NOMO-1 (cell line): ENCODE measurements at regions not wholly inside any gene's neighbourhood (a gene's known extent, or its start where the extent isn't known, plus 50 kb on each side); places are given as distances from the start of the nearest gene placed in this dataset.

Experiments used
- DNase-seq, 2 experiments: peaks; one replicate each; lab custom pipeline; 2025; ENCODE audit not compliant: unreplicated experiment in 2 of 2; lab: John Stamatoyannopoulos, UW

DNA sequence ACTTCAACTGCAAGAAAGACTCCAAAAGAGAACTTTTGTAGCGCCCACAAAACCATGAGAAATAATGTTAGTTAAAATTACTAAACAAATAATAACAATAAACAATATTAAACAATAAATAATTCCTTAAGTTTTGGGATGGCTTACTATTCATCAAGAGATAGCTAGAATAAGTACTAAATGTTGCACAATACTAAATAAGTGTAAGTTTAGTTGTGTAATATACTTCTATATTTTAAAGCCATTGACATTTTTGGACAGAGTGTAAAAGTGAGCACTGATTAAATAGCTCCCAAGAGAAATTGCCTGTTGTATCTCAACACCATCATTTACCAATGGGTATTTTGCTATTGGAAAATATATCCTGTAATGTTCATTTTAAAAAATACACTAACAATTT lies 166.7 kb downstream of the ALG10 start:
- DNase-seq, result no peak

DNA sequence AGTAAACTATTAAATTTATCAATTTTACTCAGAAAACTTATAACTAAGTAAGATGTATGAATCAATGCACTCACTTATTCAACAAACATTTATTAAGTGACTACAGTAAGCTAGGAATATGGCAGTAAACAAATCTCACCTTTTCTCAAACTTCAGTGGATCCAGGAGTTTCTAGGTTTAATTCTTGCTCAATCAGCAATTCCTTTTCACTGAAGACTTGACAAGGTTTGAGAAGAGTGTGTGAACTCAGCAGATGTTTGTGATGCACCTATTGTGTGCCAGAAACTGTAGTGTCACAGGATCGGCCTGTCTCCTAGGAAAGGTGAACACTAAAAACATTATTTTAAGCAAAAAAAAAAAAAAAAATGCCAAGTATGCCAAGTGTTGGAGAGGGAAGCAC lies 167.8 kb downstream of the ALG10 start:
- no peak for DNase-seq

DNA sequence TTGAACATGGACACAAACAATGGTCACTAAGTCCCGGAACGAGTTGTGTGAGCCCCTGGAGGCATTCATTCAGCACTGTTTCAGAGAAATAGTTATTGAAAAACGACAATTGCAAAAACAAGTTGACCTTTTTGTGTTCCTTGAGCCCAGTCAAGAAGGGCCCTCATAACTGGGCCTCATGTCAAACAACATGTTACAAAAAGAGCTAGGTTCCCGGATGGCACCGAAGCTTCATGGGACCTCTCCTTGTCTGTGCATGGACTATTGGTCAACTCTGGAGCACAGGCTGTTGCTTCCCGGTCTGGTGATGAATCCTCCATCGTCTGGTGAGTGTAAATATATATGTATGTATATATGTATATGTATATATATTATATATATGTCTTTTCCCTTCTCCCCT lies 176.6 kb downstream of the ALG10 start:
- no peak for DNase-seq

DNA sequence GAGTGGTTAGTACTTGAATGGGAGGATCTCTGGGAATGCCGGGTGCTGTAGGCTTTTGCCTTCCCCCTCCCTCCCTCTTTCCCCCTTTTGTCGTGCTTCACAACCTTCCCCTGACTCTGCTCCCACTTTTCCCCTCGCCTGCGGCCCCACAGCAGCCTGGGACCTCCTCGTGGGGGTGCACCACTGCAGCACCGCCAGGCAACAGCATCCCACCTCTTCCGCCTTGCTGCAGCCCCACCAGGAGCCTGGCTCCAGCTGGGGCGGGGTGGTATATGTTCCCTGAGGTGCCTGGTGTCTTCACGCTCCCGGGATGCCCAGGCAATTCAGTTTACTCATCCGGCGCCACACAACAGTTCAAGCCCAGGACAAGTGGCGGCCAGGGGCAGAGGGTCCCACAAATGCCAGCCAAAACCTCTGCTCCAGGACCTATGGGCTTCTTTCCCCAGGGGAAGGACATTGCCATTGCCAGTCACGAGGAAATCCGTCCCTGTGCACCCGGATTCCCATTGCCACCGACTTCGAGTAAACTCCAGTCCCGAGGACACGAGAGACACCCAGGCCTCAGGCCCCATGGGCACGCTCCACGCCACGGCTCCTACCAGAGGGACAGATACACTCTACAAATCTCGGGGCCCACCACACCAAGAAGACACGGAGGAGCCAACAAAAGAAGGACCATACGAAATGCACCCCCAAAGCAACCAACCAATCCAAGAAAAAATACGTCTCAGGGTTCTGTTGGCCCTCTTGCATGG lies 181.7 kb downstream of the ALG10 start:
- DNase-seq, result no peak

DNA sequence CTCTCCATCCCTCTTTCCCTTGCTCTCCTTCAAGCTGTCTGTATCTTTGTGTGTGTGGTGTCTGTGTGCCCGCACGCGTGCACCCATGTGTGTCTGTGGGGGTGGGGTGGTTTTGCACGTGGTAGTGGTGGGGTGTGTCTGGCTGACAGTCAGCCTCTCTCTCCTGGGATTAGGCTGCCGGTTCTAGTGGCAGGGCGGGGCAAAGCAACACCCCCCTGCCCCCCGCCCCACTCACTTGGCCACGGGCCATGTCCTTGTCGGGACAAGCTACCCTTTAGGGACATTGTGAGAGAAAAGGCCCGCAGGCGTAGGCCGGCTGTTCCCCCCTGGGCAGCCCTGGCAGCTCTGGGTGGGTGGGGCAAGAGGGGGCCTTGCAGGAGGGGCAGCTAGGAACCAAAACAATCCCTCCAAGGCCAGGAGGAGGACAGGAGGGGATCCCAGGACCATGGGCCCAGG lies 182.6 kb downstream of the ALG10 start:
- no peak for DNase-seq

DNA sequence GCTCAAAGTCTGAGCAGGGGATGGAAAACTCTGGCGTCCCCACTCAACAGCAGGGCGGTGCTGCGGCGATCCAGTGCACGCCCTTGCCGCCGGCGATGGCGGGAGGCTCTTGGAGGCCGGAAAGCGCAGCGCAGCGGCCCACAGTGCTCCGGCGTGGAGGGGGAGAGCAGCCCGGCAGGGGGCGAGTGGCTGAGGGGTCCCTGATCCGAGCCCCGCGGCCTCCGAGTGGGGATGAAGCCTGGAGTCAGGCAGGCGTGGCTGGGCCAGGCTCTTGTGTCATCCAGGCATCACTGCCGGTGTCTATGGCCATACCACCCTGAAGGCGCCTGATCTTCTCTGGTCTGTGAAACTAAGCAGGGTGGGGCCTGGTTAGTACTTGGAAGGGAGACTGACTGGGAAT lies 183.1 kb downstream of the ALG10 start:
- no peak for DNase-seq

DNA sequence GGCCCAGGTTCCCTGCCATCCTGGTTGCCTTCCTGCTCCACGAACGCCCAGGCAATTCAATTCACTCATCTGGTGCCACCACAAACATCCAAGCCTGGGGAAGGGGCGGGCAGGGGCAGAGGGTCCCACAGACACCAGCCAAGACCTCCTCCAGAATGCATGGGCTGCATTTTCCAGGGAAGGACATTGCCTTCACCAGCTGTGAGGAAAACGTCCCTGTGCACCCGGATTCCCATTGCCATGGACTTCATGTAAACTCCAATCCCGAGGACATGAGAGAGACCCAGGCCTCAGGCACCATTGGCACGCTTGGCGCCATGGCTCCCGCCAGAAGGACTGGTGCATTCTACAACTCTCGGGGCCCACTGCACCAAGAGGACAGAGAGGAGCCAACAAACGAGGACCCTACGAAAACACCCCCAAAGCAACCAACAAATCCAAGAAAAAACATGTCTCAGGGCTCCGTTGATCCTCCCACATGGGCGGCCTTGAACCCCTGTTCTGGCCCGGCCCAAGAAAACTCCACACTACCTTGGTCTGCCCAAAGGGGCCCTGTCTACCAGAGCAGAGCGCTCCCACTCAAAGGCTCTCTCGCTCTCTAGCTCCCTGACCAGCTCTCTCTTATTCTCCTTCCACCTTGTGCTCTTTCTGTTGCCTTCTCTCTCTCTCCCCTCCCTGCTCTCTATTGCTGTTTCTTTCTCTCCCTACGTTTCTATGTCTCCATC lies 183.9 kb downstream of the ALG10 start:
- DNase-seq, result no peak

DNA sequence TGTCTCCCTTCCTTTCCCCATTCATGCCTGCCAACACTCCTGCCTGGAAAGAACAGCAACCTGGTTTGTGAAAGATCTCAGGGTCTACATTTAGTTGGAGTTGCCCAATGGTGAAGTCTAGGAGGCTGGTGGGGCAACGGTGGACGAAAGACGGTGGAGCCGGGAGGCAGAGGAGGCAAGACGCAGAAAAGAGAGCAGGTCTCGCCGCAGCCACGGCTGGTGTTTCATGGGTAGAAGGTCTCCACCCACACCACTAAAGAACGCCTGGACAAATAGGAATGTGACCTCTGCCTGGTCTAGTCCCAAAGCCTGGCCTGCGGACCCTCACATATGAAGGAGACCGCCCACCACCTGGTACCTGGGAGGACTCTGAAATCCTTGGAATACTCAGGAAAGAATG lies 185.6 kb downstream of the ALG10 start:
- DNase-seq, result no peak

DNA sequence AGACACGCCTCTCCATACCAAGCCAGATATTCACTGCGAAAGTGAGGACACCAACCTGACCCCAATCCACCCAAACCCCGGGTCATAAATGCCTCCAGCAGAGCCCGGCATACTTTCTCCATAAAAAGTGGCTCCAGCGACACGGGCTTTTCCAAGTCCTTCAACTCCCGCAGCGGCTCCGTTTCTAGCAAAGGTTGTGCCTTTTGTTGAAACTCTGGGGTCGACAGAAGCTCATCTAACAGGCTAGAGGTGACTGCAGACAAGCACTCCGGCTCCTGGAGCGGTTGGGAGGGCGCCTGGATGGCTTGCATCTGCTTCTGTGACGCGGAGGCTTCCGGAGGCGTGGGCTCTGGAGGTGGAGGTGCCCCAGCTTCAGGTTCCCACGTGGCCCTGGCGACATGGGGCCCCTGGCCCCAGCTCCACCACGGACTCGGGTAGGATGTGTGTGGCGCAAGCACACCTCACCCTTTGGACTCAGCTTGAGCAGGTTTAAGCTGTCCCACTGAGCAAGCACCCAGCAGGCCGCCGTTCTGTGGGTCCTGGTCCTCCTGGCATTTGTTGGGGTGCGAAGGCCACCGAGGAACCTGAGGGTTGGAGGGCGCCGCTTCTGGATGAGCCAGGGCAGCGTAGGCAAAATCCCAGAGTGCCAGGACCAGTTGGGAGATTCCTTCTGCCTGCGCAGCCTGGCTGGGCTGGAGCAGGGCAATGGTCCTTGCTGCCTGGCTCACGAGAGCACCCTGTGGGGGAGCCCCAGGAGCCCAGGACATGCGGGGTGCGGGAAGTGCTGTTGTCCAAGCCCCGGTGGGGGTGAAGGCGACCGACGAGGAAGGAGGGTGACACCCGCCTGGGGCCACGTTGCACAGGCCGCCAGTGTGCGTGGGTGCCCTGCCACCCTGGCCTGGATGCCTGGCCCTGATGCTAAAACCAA lies 186.3 kb downstream of the ALG10 start:
- no peak for DNase-seq

DNA sequence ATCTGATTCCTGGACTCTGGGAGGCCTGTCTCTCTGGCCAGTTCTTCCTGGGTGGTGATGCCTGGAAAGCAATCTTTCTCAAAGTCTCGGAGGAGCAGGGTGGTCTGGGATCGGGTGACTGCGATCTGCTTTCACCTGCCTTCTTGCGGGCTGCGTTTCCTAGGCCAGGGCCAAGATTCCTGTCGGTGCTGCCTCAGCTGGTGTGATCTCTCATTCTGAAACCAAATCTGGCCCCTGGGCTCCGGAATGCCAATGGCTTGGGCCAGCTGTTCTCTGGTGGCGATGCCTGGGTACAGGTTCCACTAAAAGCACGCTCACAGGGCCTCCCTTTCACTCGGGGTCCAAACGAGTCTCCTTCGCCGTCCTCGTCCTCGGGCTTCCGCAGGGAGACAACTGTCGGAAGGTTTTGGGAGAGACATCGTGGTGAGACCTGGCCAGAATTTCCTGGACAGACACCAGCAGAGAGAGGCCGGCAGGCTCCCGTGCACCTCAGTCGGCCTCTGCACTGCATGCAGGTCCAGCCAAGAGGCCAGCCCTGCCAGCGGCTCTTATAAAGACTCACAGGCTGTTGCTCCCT lies 187.1 kb downstream of the ALG10 start:
- DNase-seq, result no peak

DNA sequence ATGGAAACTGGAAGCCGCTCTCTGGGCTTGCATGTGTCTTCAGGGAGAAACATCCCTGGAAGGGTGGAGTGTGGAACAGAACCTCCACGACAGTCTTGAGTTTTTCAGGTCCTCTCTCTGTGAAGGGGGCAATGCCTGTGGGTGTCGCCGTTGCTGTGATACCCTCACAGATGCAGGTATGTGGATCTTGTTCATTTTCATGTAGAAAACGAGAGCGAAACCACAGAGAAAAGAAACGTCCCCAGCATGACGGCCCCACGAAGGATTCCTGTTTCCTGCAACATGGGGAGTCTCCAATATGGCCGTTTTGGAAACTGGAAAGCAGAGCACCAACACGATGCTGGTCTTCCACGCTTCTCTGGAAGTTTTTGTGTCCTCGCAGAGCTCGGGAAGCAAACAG lies 187.9 kb downstream of the ALG10 start:
- DNase-seq, result no peak

DNA sequence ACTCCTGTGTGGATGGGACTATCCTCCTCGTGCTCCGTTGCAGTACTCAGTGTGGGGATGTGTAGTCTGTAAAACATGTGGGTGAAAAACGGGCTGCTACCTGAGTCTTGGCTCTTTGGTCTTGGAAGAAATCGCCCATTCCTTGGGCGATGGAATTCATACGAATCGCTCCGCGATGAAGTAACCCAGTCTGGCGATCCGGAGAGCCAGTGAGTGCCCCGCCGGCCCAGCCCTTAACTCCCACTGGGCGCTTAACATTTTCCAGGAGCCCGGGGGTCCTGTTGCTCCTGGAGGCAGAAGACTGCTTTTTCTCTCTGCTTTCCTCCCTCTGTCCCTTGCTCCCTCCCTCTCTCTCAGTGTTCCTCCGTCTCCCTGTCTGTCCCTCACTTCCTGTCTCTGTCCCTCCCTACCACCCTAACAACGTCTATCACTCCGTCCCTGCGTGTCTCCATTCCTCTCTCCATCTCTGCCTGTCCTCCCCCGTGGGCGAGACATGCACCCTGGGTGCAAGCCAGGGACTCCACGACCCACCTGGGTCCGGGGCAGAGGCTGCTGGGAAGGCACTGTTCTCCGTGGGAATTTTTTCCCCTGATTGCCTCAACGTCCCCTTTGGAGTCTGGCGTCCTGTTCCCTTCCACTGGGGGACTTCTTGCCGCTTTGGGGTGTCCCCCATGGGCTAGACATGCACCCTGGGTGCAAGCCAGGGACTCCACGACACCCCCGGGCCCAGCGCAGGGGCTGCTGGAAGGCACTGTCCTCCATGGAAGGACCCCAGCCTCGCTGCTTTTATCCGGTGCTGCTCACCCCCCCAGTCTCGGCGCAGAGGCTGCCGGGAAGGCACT lies 188.6 kb downstream of the ALG10 start:
- DNase-seq, result no peak

DNA sequence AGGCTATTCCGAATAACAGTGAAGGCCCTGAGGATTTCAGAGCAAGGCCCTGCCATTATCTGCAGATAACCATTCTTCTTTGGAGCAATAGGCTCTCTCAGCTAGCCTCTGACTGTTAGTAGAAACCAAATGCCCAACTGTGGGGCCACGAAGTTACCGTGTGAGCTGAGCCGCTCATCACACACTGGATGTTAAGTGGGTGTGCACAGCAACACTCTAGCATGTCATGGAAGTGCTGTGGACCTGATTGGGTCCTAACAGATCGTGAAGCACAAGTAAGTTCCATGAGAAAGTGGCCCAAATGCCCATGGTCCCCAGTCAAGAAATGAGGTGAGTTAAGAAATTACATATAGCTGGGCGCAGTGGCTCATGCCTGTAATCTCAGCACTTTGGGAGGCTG lies 190.4 kb downstream of the ALG10 start:
- DNase-seq, result no peak

DNA sequence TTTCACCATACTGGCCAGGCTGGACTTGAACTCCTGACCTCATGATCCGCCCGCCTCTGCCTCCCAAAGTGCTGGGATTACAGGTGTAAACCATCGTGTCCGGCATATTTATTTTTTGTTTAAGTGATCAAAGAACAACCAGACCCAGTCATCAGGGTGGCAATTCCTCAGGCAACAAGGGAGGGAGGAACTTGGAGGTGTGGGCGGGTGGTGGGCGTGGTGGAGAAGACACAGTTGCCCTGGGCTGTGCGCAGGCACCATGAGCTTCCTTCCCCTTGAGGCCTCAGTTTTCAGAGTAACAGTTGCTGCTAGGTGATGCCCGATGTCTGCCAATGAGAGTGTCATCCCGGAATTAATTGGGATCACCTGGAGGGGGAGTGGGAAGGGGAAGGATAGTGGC lies 191.7 kb downstream of the ALG10 start:
- DNase-seq, result no peak

DNA sequence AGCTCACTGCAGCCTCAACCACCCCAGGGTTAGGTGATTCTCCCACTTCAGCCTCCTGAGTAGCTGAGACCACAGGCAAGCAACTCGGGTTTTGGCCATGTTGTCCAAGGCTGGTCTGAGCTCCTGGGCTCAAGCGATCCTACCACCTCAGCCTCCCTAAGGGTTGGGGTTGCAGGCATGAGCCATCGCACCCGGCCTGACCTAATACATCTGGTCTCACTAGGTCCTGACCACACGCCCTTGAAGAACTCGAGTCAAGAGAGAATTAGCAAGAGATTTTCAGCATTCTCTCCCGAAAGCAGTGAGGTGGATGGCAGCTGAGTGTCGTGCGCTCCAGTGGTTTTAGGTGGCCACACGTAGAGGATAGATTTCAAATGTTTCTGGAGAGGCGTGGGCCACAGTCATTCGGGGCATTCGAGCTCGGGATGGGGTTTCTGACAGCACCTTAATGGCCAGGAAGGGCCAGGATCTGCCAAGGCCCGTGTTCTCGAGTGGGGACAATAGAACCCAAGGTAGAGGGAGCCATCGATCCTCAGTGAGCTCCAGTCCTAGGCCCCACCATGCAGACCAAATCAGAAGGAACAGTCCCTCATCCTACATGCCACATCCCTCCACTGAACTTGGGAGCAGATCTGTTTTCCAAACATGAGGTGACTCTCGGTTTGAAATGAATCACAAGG lies 193.1 kb downstream of the ALG10 start:
- DNase-seq, result no peak

DNA sequence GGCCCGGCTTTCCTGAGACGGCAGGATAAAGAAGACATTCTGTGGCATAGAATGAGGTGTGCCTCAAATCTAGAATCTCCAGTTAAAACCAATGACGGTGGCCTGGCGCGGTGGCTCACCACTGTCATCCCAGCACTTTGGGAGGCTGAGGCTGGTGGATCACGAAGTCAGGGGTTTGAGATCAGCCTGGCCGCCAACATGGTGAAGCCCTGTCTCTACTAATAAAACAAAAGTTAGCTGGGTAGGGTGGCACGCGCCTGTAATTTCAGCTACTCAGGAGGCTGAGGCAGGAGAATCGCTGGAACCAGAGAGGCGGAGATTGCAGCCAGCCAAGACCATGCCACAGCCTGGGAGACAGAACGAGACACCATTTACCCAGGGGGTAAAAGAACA lies 193.6 kb downstream of the ALG10 start:
- no peak for DNase-seq

DNA sequence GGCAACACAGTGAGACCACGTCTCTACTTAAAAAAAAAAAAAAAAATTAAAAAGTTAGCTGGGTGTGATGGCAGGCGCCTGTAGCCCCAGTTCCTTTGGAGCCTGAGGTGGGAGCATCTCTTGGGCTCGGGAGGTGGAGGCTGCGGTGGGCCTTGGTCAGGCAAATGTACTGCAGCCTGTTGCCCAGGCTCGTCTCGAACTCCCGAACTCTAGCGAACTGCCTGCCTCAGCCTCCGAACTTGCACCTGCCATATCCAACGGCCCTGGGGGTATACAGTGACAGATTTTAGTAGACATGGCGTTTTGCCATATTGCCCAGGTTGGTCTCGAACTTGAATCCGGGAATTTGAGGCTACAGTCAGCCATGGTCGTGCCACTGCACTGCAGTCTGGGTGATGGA lies 195.4 kb downstream of the ALG10 start:
- DNase-seq, result no peak

DNA sequence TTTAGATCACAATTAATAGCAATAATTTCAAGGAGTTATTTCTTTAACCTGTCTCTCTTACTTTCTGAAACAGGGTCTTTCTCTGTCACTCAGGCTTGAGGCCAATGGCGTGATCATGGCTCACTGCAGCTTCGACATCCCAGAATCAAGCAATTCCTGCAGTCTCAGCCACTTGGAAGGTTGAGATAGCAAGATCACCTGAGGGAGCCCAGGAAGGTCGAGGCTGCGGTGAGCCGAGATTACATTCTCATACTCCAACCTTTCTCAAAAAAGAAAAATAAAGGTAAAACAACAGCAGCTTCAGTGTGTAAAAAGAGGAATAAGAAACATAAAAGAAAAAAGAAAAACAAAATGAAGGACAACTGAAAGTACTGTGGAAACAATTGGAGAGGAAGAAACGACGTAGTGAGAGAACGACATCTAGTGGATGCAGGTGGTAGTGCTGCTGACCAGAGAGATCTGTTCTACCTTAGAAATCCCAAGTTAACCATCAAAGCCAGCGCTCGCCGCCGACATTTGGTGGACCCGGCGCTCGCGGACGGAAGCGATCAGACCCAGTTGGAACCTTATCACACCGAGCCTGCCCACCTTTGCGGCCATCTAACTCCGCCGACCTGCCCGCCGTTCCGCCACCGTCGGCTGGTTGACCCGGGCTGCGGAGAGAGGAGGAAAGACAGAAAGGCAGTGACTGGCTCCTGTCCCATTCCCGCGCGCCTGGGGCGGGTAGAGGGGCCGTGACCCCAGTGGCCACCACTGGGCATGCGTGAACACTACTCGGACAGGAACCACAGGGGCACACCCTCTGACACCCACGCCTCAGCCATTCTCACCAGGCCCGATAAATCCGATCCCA lies 196.1 kb downstream of the ALG10 start:
- peak; percentile 13 to 76 for DNase-seq
